Neural progenitor cell (in vitro differentiated cells): ENCODE measurements at regions not wholly inside any gene's neighbourhood (a gene's known extent, or its start where the extent isn't known, plus 50 kb on each side); places are given as distances from the start of the nearest gene placed in this dataset.

Experiments used
- DNase-seq: peaks from one replicate; pipeline ENCODE4 v3.0.0-alpha.2; 2016; ENCODE audit warnings: low spot score
- H2AFZ ChIP-seq: fragments of 200-600 bp; sonication (generic); replicated peaks from 2 replicates; pipeline ENCODE4 v1.6.1; 2016; ENCODE audit warnings: antibody characterized with exemption
- H3F3A ChIP-seq: fragments of 200-600 bp; sonication (generic); 2 replicates; pipeline ENCODE4 v1.6.1; 2016; ENCODE audit warnings: antibody characterized with exemption, low read depth
- H3K27ac ChIP-seq: fragments of 200-600 bp; sonication (generic); 2 replicates; pipeline ENCODE4 v1.5.1; 2016; ENCODE audit warnings: mild to moderate bottlenecking
- H3K27me3 ChIP-seq: fragments of 200-600 bp; sonication (generic); 2 replicates; pipeline ENCODE4 v1.6.1; 2016; ENCODE audit warnings: mild to moderate bottlenecking, moderate library complexity
- H3K36me3 ChIP-seq: fragments of 200-600 bp; sonication (generic); 2 replicates; pipeline ENCODE4 v1.5.1; 2016
- H3K4me1 ChIP-seq: fragments of 200-600 bp; sonication (generic); 2 replicates; pipeline ENCODE4 v1.6.1; 2016; ENCODE audit warnings: mixed run types
- H3K4me2 ChIP-seq: fragments of 200-600 bp; sonication (generic); 2 replicates; pipeline ENCODE4 v1.6.1; 2016
- H3K4me3 ChIP-seq: fragments of 200-600 bp; sonication (generic); 2 replicates; pipeline ENCODE4 v1.5.1; 2016
- H3K79me2 ChIP-seq: fragments of 200-600 bp; sonication (generic); 2 replicates; pipeline ENCODE4 v1.6.1; 2016; ENCODE audit warnings: low read depth
- H3K9ac ChIP-seq: fragments of 200-600 bp; sonication (generic); 2 replicates; pipeline ENCODE4 v1.6.1; 2016
- H3K9me3 ChIP-seq: fragments of 200-600 bp; sonication (generic); 2 replicates; pipeline ENCODE4 v1.5.1; 2016; ENCODE audit warnings: low read depth
- H4K20me1 ChIP-seq: fragments of 200-600 bp; sonication (generic); 2 replicates; pipeline ENCODE4 v1.6.1; 2016; ENCODE audit warnings: low read depth
- H3K27ac Mint-ChIP-seq: 3 replicates; pipeline ENCODE4 v1.8.0; 2021; ENCODE audit warnings: mixed read lengths
- H3K27me3 Mint-ChIP-seq: 2 replicates; pipeline ENCODE4 v1.8.0; 2022; ENCODE audit warnings: low read depth, mild to moderate bottlenecking, inconsistent platforms, moderate library complexity, mixed read lengths; ENCODE audit not compliant: insufficient read depth
- H3K36me3 Mint-ChIP-seq: 3 replicates; pipeline ENCODE4 v1.8.0; 2021; ENCODE audit warnings: mixed read lengths
- H3K4me1 Mint-ChIP-seq: 3 replicates; pipeline ENCODE4 v1.8.0; 2021; ENCODE audit warnings: mixed read lengths
- H3K4me3 Mint-ChIP-seq: 3 replicates; pipeline ENCODE4 v1.8.0; 2021; ENCODE audit warnings: mild to moderate bottlenecking, moderate library complexity, mixed read lengths
- H3K9me3 Mint-ChIP-seq: 3 replicates; pipeline ENCODE4 v1.8.0; 2020; ENCODE audit warnings: mixed read lengths
- CTCF ChIP-seq: fragments of 200-600 bp; sonication (generic); IDR thresholded peaks from 2 replicates; pipeline ENCODE4 v1.5.1; 2017; ENCODE audit warnings: antibody characterized with exemption, mild to moderate bottlenecking
- EZH2 ChIP-seq: fragments of 200-600 bp; sonication (generic); IDR thresholded peaks from 2 replicates; pipeline ENCODE4 v1.6.1; 2017; ENCODE audit warnings: antibody characterized with exemption, mild to moderate bottlenecking, moderate library complexity
- EZH2phosphoT487 ChIP-seq: fragments of 200-600 bp; sonication (generic); IDR thresholded peaks from 2 replicates; pipeline ENCODE4 v1.6.1; 2017; ENCODE audit warnings: antibody characterized with exemption

- Histone ChIP-seq H3K4me1 (no peaks in the 10 kb centered on the region), H3K27me3 (no peaks in the 10 kb centered on the region), H3K79me2 (no peaks in the 10 kb centered on the region), H2AFZ (peak overlapping the region; percentile 59), H3K9ac (no peak overlapping the region), H3K27ac (no peak overlapping the region), H4K20me1 (no peaks in the 10 kb centered on the region), H3K36me3 (no peaks in the 10 kb centered on the region), H3K9me3 (no peaks in the 10 kb centered on the region), H3K4me2 (no peak overlapping the region), H3F3A (no peaks in the 10 kb centered on the region), H3K4me3 (no peak overlapping the region)
- no peak for TF ChIP-seq EZH2
- TF ChIP-seq EZH2phosphoT487, result no peak
- no peak for TF ChIP-seq CTCF
- no peaks in the 10 kb centered on the region for H3K36me3 Mint-ChIP-seq
- peaks cover 14% of the 10 kb centered on the region for H3K4me1 Mint-ChIP-seq
- DNase-seq, result no peak
- H3K27ac Mint-ChIP-seq, result no peak overlapping the region
- H3K4me3 Mint-ChIP-seq, result no peak overlapping the region
- H3K9me3 Mint-ChIP-seq, result no peaks in the 10 kb centered on the region
- H3K27me3 Mint-ChIP-seq, result no peaks in the 10 kb centered on the region
Measured at GRCh38 chr4:67049446-67049845, 495.9 kb downstream of the CENPC start.

GRCh38 chr4:67048530-67048929 lies 496.8 kb downstream of the CENPC start:
- H3K9me3 Mint-ChIP-seq, result no peaks in the 10 kb centered on the region

GRCh38 chr4:67040315-67040714 lies 505.0 kb downstream of the CENPC start:
- no peaks in the 10 kb centered on the region for H3K27me3 ChIP-seq
- no peaks in the 10 kb centered on the region for H3F3A ChIP-seq
- no peak overlapping the region for H3K9ac ChIP-seq
- H4K20me1 ChIP-seq, result no peaks in the 10 kb centered on the region
- no peak overlapping the region for H2AFZ ChIP-seq
- no peaks in the 10 kb centered on the region for H3K36me3 ChIP-seq
- no peak overlapping the region for H3K4me2 ChIP-seq
- Mint-ChIP-seq H3K9me3 (no peaks in the 10 kb centered on the region), H3K4me1 (no peaks in the 10 kb centered on the region), H3K4me3 (no peak overlapping the region), H3K27me3 (peaks cover 3% of the 10 kb centered on the region), H3K36me3 (no peaks in the 10 kb centered on the region), H3K27ac (no peak overlapping the region)
- H3K79me2 ChIP-seq, result no peaks in the 10 kb centered on the region
- no peak overlapping the region for H3K27ac ChIP-seq
- no peak overlapping the region for H3K4me3 ChIP-seq
- DNase-seq, result no peak
- no peaks in the 10 kb centered on the region for H3K4me1 ChIP-seq
- TF ChIP-seq EZH2phosphoT487 (no peak), CTCF (no peak), EZH2 (no peak)
- H3K9me3 ChIP-seq, result no peaks in the 10 kb centered on the region

More at GRCh38 chr4:67048530-67048929, 496.8 kb downstream of the CENPC start:
- Histone ChIP-seq H3K27me3 (no peaks in the 10 kb centered on the region), H3K4me2 (no peak overlapping the region), H3K4me3 (no peak overlapping the region), H3K9ac (no peak overlapping the region), H3K79me2 (no peaks in the 10 kb centered on the region), H3K36me3 (no peaks in the 10 kb centered on the region), H4K20me1 (no peaks in the 10 kb centered on the region), H3K4me1 (no peaks in the 10 kb centered on the region), H2AFZ (no peak overlapping the region), H3K27ac (no peak overlapping the region), H3K9me3 (no peaks in the 10 kb centered on the region), H3F3A (no peaks in the 10 kb centered on the region)
- no peak overlapping the region for H3K27ac Mint-ChIP-seq
- TF ChIP-seq EZH2, result no peak
- TF ChIP-seq EZH2phosphoT487, result no peak
- no peak for TF ChIP-seq CTCF
- H3K36me3 Mint-ChIP-seq, result no peaks in the 10 kb centered on the region
- no peak for DNase-seq
- peaks cover 12% of the 10 kb centered on the region for H3K4me1 Mint-ChIP-seq
- no peak overlapping the region for H3K4me3 Mint-ChIP-seq
- H3K27me3 Mint-ChIP-seq, result no peaks in the 10 kb centered on the region

GRCh38 chr4:67038228-67038566 lies 507.1 kb downstream of the CENPC start:
- Histone ChIP-seq H3K36me3 (no peaks in the 10 kb centered on the region), H3K4me3 (no peak overlapping the region), H2AFZ (no peak overlapping the region), H3F3A (no peaks in the 10 kb centered on the region), H4K20me1 (no peaks in the 10 kb centered on the region), H3K79me2 (no peaks in the 10 kb centered on the region), H3K4me2 (no peak overlapping the region), H3K27me3 (no peaks in the 10 kb centered on the region), H3K27ac (no peak overlapping the region), H3K4me1 (no peaks in the 10 kb centered on the region), H3K9ac (no peak overlapping the region), H3K9me3 (no peaks in the 10 kb centered on the region)
- Mint-ChIP-seq H3K36me3 (no peaks in the 10 kb centered on the region), H3K27me3 (peaks cover 4% of the 10 kb centered on the region), H3K27ac (no peak overlapping the region), H3K9me3 (no peaks in the 10 kb centered on the region), H3K4me1 (no peaks in the 10 kb centered on the region), H3K4me3 (no peak overlapping the region)
- no peak for DNase-seq
- no peak for TF ChIP-seq EZH2
- TF ChIP-seq EZH2phosphoT487, result no peak
- TF ChIP-seq CTCF, result no peak
